Activated naive CD4-positive, alpha-beta T cell treated with anti-CD3 and anti-CD28 coated beads, Interleukin-2, amount 10 ng/mL, durations not matched to agents 7 days and 5 days (primary cell): ENCODE measurements at regions not wholly inside any gene's neighbourhood (a gene's known extent, or its start where the extent isn't known, plus 50 kb on each side); places are given as distances from the start of the nearest gene placed in this dataset.

ENCODE experiments used
- CTCF ChIA-PET: fragments of 350-600 bp; sonication (Branson Sonifier 250); formaldehyde crosslinking; loops from one replicate; lab custom pipeline; 2021; ENCODE audit warnings: antibody characterized with exemption; lab: Charles Lee
- DNase-seq: peaks from one replicate; pipeline ENCODE4 v3.0.0-alpha.2; 2020
- H3K27ac Mint-ChIP-seq: one replicate; pipeline ENCODE4 v1.8.0; 2021; ENCODE audit warnings: mild to moderate bottlenecking, moderate library complexity, mixed read lengths
- H3K27me3 Mint-ChIP-seq: one replicate; pipeline ENCODE4 v1.8.0; 2021; ENCODE audit warnings: mild to moderate bottlenecking, mixed read lengths
- H3K36me3 Mint-ChIP-seq: one replicate; pipeline ENCODE4 v1.8.0; 2021; ENCODE audit warnings: mixed read lengths
- H3K4me1 Mint-ChIP-seq: one replicate; pipeline ENCODE4 v1.8.0; 2021; ENCODE audit warnings: mixed read lengths
- H3K4me3 Mint-ChIP-seq: one replicate; pipeline ENCODE4 v1.8.0; 2021; ENCODE audit warnings: mild to moderate bottlenecking, moderate library complexity, mixed read lengths
- H3K9me3 Mint-ChIP-seq: one replicate; pipeline ENCODE4 v1.8.0; 2021; ENCODE audit warnings: mixed read lengths

DNA sequence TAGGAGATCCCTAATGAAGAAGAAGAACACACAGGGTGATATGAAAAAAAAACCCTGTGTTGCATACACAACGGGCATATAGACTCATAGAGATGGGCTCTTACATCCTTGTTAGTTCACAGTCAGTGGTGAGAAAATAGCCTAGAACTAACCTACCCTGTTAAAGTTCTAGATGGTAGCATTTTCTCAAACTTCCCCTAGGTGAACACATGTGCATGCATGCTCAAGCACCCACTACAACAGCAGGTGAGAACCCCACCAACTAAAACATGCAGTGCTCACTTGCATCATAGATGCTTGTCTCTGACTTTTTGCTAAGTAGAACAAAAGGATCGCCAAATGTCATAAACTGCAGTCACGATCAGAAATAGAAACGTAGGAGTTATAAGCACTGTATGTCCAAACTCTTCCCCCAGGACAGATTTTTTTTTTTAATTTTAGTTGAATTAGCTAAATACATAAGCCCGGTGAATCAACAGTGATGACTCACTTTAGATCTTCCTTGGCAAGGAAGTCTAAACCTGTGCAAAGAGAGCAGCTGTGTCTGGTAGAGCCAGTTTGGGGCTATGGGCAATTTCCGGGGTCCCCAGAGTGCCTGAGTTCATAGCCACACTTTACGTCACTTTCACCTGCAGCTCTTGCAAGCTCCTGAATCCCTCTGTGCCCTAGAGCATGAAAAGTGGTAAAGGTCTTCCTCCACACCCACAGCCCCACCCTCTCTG, 96.2 kb upstream of the SEMA6D start:
- no peaks in the 10 kb centered on the region for H3K27me3 Mint-ChIP-seq
- no peak for DNase-seq
- no peaks in the 10 kb centered on the region for H3K9me3 Mint-ChIP-seq
- H3K27ac Mint-ChIP-seq, result no peak overlapping the region
- no peak overlapping the region for H3K4me3 Mint-ChIP-seq
- H3K36me3 Mint-ChIP-seq, result no peaks in the 10 kb centered on the region
- CTCF ChIA-PET, result no interaction called here
- H3K4me1 Mint-ChIP-seq, result no peaks in the 10 kb centered on the region

- CTCF ChIA-PET, result no interaction called here
Observed at GRCh38 chr15:47622055-47622454, 95.2 kb upstream of the SEMA6D start.

GRCh38 chr15:47624503-47624902, 92.8 kb upstream of the SEMA6D start:
- no peak overlapping the region for H3K27ac Mint-ChIP-seq
- CTCF ChIA-PET, result no interaction called here

More at GRCh38 chr15:47622055-47622454, 95.2 kb upstream of the SEMA6D start:
- DNase-seq, result no peak
- H3K36me3 Mint-ChIP-seq, result no peaks in the 10 kb centered on the region
- H3K4me3 Mint-ChIP-seq, result no peak overlapping the region
- H3K9me3 Mint-ChIP-seq, result no peaks in the 10 kb centered on the region
- no peaks in the 10 kb centered on the region for H3K4me1 Mint-ChIP-seq
- H3K27me3 Mint-ChIP-seq, result no peaks in the 10 kb centered on the region
- no peak overlapping the region for H3K27ac Mint-ChIP-seq

GRCh38 chr15:47639042-47639441, 78.3 kb upstream of the SEMA6D start:
- Mint-ChIP-seq H3K27me3 (no peaks in the 10 kb centered on the region), H3K4me1 (no peaks in the 10 kb centered on the region), H3K4me3 (no peak overlapping the region), H3K9me3 (no peaks in the 10 kb centered on the region), H3K36me3 (no peaks in the 10 kb centered on the region), H3K27ac (no peak overlapping the region)
- CTCF ChIA-PET, result no interaction called here
- DNase-seq, result no peak

More at GRCh38 chr15:47624503-47624902, 92.8 kb upstream of the SEMA6D start:
- H3K36me3 Mint-ChIP-seq, result no peaks in the 10 kb centered on the region
- no peaks in the 10 kb centered on the region for H3K9me3 Mint-ChIP-seq
- H3K27me3 Mint-ChIP-seq, result no peaks in the 10 kb centered on the region
- no peak for DNase-seq
- H3K4me3 Mint-ChIP-seq, result no peak overlapping the region
- no peaks in the 10 kb centered on the region for H3K4me1 Mint-ChIP-seq

GRCh38 chr15:47640079-47640478, 77.2 kb upstream of the SEMA6D start:
- CTCF ChIA-PET, result no interaction called here
- no peaks in the 10 kb centered on the region for H3K36me3 Mint-ChIP-seq

GRCh38 chr15:47640901-47641300, 76.4 kb upstream of the SEMA6D start:
- no peak for DNase-seq
- Mint-ChIP-seq H3K4me3 (no peak overlapping the region), H3K4me1 (no peaks in the 10 kb centered on the region), H3K27ac (no peak overlapping the region), H3K27me3 (no peaks in the 10 kb centered on the region), H3K9me3 (no peaks in the 10 kb centered on the region), H3K36me3 (no peaks in the 10 kb centered on the region)
- CTCF ChIA-PET, result no interaction called here

More at GRCh38 chr15:47640079-47640478, 77.2 kb upstream of the SEMA6D start:
- H3K4me3 Mint-ChIP-seq, result no peak overlapping the region
- H3K27ac Mint-ChIP-seq, result no peak overlapping the region
- H3K4me1 Mint-ChIP-seq, result no peaks in the 10 kb centered on the region
- no peak for DNase-seq
- H3K9me3 Mint-ChIP-seq, result no peaks in the 10 kb centered on the region
- H3K27me3 Mint-ChIP-seq, result no peaks in the 10 kb centered on the region

DNA sequence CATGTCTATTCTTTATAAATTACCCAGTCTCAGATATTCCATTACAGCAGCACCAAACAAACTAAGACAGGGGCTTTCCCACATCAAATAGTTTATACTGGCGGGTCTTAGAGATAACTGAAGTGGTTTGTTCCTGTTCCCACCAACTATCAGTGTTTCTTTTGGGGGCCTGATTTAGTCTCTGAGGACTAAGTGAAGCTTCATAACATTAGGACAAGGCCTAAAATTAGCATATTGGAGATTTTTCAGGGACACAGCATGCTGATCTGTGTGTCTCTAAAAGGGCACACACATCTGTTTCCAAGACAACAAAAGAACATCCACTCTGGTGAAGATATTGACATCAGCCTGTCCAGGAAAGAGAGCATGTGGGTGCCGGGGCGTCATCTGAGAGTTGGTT, 72.6 kb upstream of the SEMA6D start:
- CTCF ChIA-PET, result no interaction called here
- no peak for DNase-seq
- no peak overlapping the region for H3K27ac Mint-ChIP-seq
- no peak overlapping the region for H3K4me3 Mint-ChIP-seq
- no peaks in the 10 kb centered on the region for H3K4me1 Mint-ChIP-seq
- no peaks in the 10 kb centered on the region for H3K9me3 Mint-ChIP-seq
- H3K36me3 Mint-ChIP-seq, result no peaks in the 10 kb centered on the region
- no peaks in the 10 kb centered on the region for H3K27me3 Mint-ChIP-seq

DNA sequence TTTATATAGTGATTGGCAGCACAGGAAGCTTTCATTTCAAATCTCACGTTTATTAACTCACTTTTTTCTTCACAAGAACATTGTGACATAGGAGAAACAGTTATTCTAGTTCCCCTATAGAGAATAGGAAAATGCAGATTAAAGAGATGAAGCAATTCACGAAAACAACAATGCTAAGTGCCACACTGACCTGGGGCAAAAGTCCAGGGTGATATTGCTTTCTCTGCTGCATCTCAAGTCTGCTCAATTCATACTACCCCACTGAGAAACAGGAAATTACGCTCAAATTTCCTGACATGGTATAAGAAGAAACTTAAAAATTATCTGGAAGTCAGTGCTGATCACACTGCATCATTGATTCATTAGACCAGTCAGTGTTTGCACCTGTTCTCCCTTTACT, 66.7 kb upstream of the SEMA6D start:
- no peak overlapping the region for H3K27ac Mint-ChIP-seq
- H3K4me1 Mint-ChIP-seq, result no peaks in the 10 kb centered on the region
- H3K4me3 Mint-ChIP-seq, result no peak overlapping the region
- no peak for DNase-seq
- H3K27me3 Mint-ChIP-seq, result no peaks in the 10 kb centered on the region
- CTCF ChIA-PET, result no interaction called here
- H3K36me3 Mint-ChIP-seq, result no peaks in the 10 kb centered on the region
- H3K9me3 Mint-ChIP-seq, result no peaks in the 10 kb centered on the region

- H3K4me3 Mint-ChIP-seq, result no peak overlapping the region
- no peaks in the 10 kb centered on the region for H3K4me1 Mint-ChIP-seq
- H3K27me3 Mint-ChIP-seq, result no peaks in the 10 kb centered on the region
- H3K27ac Mint-ChIP-seq, result no peak overlapping the region
- H3K36me3 Mint-ChIP-seq, result no peaks in the 10 kb centered on the region
- H3K9me3 Mint-ChIP-seq, result no peaks in the 10 kb centered on the region
- no peak for DNase-seq
- CTCF ChIA-PET, result interaction anchor here (0.9 kb wide), 1 partner anchor 17 kb away, joined by 3 read pairs; no protein-coding TSS in a partner anchor
Observed at GRCh38 chr15:47652328-47652727, 65.0 kb upstream of the SEMA6D start.

DNA sequence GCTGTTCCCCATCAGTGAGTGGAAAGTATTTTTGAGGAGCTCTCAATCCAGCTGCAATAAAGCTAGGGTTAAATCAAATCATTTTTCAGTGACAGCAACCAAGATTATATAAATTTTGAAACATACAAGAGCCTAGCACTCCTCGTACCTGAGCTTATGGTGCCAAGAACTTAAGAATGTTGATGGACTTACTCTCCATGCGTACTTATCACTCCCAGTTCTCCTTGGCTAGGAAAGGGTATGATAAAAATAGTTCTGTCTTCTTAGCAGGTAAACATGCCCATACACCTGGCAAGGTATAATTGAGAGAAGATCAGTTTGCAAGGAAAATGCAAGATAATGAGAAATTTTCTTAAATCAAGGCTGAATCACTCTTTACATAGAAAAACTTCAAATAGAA, 64.5 kb upstream of the SEMA6D start:
- Mint-ChIP-seq H3K4me3 (no peak overlapping the region), H3K9me3 (no peaks in the 10 kb centered on the region), H3K27me3 (no peaks in the 10 kb centered on the region), H3K27ac (no peak overlapping the region), H3K4me1 (no peaks in the 10 kb centered on the region), H3K36me3 (no peaks in the 10 kb centered on the region)
- CTCF ChIA-PET, result no interaction called here
- no peak for DNase-seq

- no peak overlapping the region for H3K4me3 Mint-ChIP-seq
- no peaks in the 10 kb centered on the region for H3K4me1 Mint-ChIP-seq
- no peaks in the 10 kb centered on the region for H3K27me3 Mint-ChIP-seq
- no peak for DNase-seq
- CTCF ChIA-PET, result no interaction called here
- H3K27ac Mint-ChIP-seq, result no peak overlapping the region
- H3K9me3 Mint-ChIP-seq, result no peaks in the 10 kb centered on the region
- no peaks in the 10 kb centered on the region for H3K36me3 Mint-ChIP-seq
Observed at GRCh38 chr15:47661661-47662180, 55.6 kb upstream of the SEMA6D start.

- Mint-ChIP-seq H3K4me1 (no peaks in the 10 kb centered on the region), H3K9me3 (no peaks in the 10 kb centered on the region), H3K36me3 (no peaks in the 10 kb centered on the region), H3K27ac (no peak overlapping the region), H3K4me3 (no peak overlapping the region), H3K27me3 (no peaks in the 10 kb centered on the region)
- CTCF ChIA-PET, result no interaction called here
- DNase-seq, result no peak
Observed at GRCh38 chr15:47663101-47663500, 54.2 kb upstream of the SEMA6D start.
